ENCODE measurements at regions not wholly inside any gene's neighbourhood (a gene's known extent, or its start where the extent isn't known, plus 50 kb on each side); places are given as distances from the start of the nearest gene placed in this dataset.

- no peaks in the 10 kb centered on the region for H3K36me3 ChIP-seq (ENCODE audit: insufficient read depth, low read length)
- no peak overlapping the region for H3K27ac ChIP-seq (ENCODE audit: low read depth, low read length)
- H3K79me2 ChIP-seq (ENCODE audit: insufficient read depth, low read length), result no peaks in the 10 kb centered on the region
- H3K27me3 ChIP-seq (ENCODE audit: insufficient read depth, low read length), result peaks cover 50% of the 10 kb centered on the region
- no peaks in the 10 kb centered on the region for H4K20me1 ChIP-seq (ENCODE audit: insufficient read depth, low read length)
- no peak overlapping the region for H3K4me3 ChIP-seq (ENCODE audit: insufficient read depth, low read length)
- no peak overlapping the region for H3K4me2 ChIP-seq (ENCODE audit: insufficient read depth, low read length)
- H3K4me1 ChIP-seq (ENCODE audit: insufficient read depth, low read length), result no peaks in the 10 kb centered on the region
- no peak for DNase-seq (ENCODE audit: insufficient read length, low spot score, missing footprints)
- H3K9me3 ChIP-seq (ENCODE audit: low read depth, low read length), result no peaks in the 10 kb centered on the region
- TF ChIP-seq CTCF (IDR thresholded peaks at IDR 0.05; ENCODE audit: extremely low read depth, low read depth, low read length), result no peak
- H2AFZ ChIP-seq (ENCODE audit: low read length), result no peak overlapping the region
Measured at GRCh38 chr10:28761084-28761846, 83.9 kb downstream of the BAMBI start.

DNA sequence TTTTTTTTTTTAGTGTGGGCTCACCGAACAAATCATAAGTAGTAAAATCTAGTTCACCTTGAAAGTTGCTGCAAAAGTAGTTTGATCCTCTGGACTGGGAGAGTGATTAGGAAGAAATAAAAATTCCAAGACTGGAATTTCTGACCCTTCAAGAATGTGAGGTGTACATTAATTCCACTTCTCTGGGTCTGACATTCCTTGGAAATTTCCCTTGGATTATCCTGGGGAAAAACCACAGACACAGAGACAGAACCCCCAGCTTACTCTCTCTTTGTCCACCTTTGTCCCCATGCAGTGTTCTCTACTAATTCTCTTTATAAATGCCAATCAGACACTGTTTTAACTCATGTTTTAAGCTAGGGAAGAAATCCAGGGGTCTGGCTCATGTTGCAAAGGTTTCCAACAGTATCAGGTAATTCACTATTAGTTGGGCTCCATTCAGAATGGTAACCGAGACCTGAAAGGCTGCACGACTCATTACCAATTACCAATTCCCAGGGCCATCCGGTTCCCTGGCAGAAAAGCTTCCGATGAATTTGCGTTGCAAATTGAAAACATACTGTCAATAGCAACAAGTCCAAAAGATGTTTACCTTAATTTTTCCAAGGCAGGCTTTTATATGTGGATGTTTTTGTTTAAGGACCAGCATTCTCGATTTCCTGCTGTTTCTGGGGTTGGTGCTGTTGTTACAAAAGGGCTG is 86.3 kb downstream of the BAMBI start:
- H4K20me1 ChIP-seq (ENCODE audit: insufficient read depth, low read length), result no peaks in the 10 kb centered on the region
- H3K27me3 ChIP-seq (ENCODE audit: insufficient read depth, low read length), result peaks cover 63% of the 10 kb centered on the region
- no peak overlapping the region for H3K27ac ChIP-seq (ENCODE audit: low read depth, low read length)
- H3K4me1 ChIP-seq (ENCODE audit: insufficient read depth, low read length), result no peaks in the 10 kb centered on the region
- no peak for DNase-seq (ENCODE audit: insufficient read length, low spot score, missing footprints)
- TF ChIP-seq CTCF (IDR thresholded peaks at IDR 0.05; ENCODE audit: extremely low read depth, low read depth, low read length), result no peak
- H3K4me2 ChIP-seq (ENCODE audit: insufficient read depth, low read length), result no peak overlapping the region
- H3K36me3 ChIP-seq (ENCODE audit: insufficient read depth, low read length), result no peaks in the 10 kb centered on the region
- H3K79me2 ChIP-seq (ENCODE audit: insufficient read depth, low read length), result no peaks in the 10 kb centered on the region
- H2AFZ ChIP-seq (ENCODE audit: low read length), result no peak overlapping the region
- H3K9me3 ChIP-seq (ENCODE audit: low read depth, low read length), result no peaks in the 10 kb centered on the region
- no peak overlapping the region for H3K4me3 ChIP-seq (ENCODE audit: insufficient read depth, low read length)

GRCh38 chr10:28765641-28766040 is 88.3 kb downstream of the BAMBI start:
- Histone ChIP-seq H3K4me1 (ENCODE audit: insufficient read depth, low read length) (no peaks in the 10 kb centered on the region), H3K4me2 (ENCODE audit: insufficient read depth, low read length) (no peak overlapping the region), H3K27ac (ENCODE audit: low read depth, low read length) (no peak overlapping the region), H3K79me2 (ENCODE audit: insufficient read depth, low read length) (no peaks in the 10 kb centered on the region), H3K4me3 (ENCODE audit: insufficient read depth, low read length) (no peak overlapping the region), H2AFZ (ENCODE audit: low read length) (no peak overlapping the region), H4K20me1 (ENCODE audit: insufficient read depth, low read length) (no peaks in the 10 kb centered on the region), H3K36me3 (ENCODE audit: insufficient read depth, low read length) (no peaks in the 10 kb centered on the region), H3K9me3 (ENCODE audit: low read depth, low read length) (no peaks in the 10 kb centered on the region), H3K27me3 (ENCODE audit: insufficient read depth, low read length) (peaks cover 66% of the 10 kb centered on the region)
- no peak for TF ChIP-seq CTCF (IDR thresholded peaks at IDR 0.05; ENCODE audit: extremely low read depth, low read depth, low read length)
- no peak for DNase-seq (ENCODE audit: insufficient read length, low spot score, missing footprints)

GRCh38 chr10:28768227-28768626 is 90.9 kb downstream of the BAMBI start:
- H3K4me3 ChIP-seq (ENCODE audit: insufficient read depth, low read length), result no peak overlapping the region
- H3K27ac ChIP-seq (ENCODE audit: low read depth, low read length), result no peak overlapping the region
- no peaks in the 10 kb centered on the region for H3K79me2 ChIP-seq (ENCODE audit: insufficient read depth, low read length)
- DNase-seq (ENCODE audit: insufficient read length, low spot score, missing footprints), result peak; percentile 73
- peak overlapping the region; percentile 36 for H3K4me2 ChIP-seq (ENCODE audit: insufficient read depth, low read length)
- H3K4me1 ChIP-seq (ENCODE audit: insufficient read depth, low read length), result no peaks in the 10 kb centered on the region
- H3K27me3 ChIP-seq (ENCODE audit: insufficient read depth, low read length), result peaks cover 42% of the 10 kb centered on the region
- H4K20me1 ChIP-seq (ENCODE audit: insufficient read depth, low read length), result no peaks in the 10 kb centered on the region
- H3K36me3 ChIP-seq (ENCODE audit: insufficient read depth, low read length), result no peaks in the 10 kb centered on the region
- no peaks in the 10 kb centered on the region for H3K9me3 ChIP-seq (ENCODE audit: low read depth, low read length)
- H2AFZ ChIP-seq (ENCODE audit: low read length), result no peak overlapping the region
- no peak for TF ChIP-seq CTCF (IDR thresholded peaks at IDR 0.05; ENCODE audit: extremely low read depth, low read depth, low read length)

Measured in osteoblast (primary cell).